ENCODE measurements at regions not wholly inside any gene's neighbourhood (a gene's known extent, or its start where the extent isn't known, plus 50 kb on each side); places are given as distances from the start of the nearest gene placed in this dataset.
"Not testable (repeated sequence)": the region's sequence is repeated elsewhere in the genome, so short reads cannot be mapped to it uniquely, and the experiment has no call there.

DNA sequence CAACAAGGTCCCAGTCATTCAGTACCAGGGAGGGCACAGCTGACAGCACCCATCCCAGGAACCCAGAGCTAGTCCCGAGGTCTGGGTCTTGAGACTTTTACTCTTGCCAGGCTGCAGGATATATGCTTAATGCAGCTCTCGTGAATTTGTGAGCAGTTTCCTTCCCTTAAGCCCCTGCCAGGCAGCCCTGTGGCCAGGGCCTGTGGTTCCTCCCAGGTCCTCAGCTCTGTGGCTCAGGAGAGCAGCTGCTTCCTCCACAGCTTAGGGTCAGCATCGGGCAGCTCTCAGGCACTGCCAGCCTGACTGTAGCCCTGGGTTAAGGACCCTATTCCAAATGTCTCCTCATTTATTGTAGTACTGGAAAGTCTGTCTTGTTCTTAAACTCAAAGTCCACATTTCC lies 1384.8 kb downstream of the RPIA start:
- H3K9me3 Mint-ChIP-seq, result peaks cover 6 to 18% of the 10 kb centered on the region in 2 donors
- ATAC-seq (replicated peaks) (no peak), DNase-seq (no peak)
- no peaks in the 10 kb centered on the region for H3K4me1 Mint-ChIP-seq (ENCODE audit: low read depth in 2 of 2)
- H3K36me3 Mint-ChIP-seq (ENCODE audit: insufficient read depth), result no peaks in the 10 kb centered on the region
- H3K4me3 Mint-ChIP-seq, result no peak overlapping the region
- no peak overlapping the region for H3K27ac Mint-ChIP-seq
- H3K27me3 Mint-ChIP-seq, result no peaks in the 10 kb centered on the region

DNA sequence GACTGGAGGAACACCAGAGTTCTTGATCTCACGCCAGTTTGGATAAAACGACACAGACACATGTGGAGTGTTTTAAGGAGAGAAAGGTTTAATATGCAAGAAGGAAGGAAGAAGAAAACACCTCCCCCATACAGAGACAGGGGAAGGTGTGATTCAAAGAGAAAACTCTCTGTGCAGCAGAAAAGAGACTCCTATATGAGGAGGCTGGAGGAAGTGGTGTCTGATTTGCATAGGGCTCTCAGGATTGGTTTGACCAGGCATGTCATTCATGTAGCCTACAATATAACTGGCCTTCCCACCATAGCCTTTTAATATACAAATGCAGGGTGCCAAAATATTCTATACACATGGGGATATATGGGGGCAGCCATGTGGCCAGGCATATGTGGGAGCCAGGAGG lies 1386.5 kb downstream of the RPIA start:
- H3K36me3 Mint-ChIP-seq (ENCODE audit: insufficient read depth), result peaks cover 3% of the 10 kb centered on the region
- DNase-seq (no peak), ATAC-seq (replicated peaks) (no peak)
- no peak overlapping the region for H3K4me3 Mint-ChIP-seq
- H3K27me3 Mint-ChIP-seq, result no peaks in the 10 kb centered on the region
- H3K27ac Mint-ChIP-seq, result no peak overlapping the region
- H3K9me3 Mint-ChIP-seq, result peaks cover 10 to 18% of the 10 kb centered on the region in 2 donors
- no peaks in the 10 kb centered on the region for H3K4me1 Mint-ChIP-seq (ENCODE audit: low read depth in 2 of 2)

DNA sequence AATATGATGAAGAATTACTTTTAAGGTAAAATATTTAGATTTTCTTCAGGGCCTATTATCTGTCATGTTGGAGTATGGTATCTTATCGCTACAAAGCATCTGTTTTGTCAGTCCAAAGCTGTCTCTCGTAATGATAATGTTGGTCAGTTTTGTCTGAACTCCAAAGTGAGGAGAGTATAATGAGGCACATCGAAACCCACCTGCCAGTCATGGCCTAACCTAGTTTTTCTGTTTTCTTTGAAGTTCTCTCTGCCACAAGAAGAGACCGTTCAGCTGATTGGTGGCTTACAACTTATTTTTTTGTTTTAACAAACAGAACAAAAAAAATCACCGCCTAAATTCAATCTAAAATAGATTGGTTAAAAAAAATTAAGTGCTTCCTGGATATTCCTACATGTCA lies 1387.9 kb downstream of the RPIA start:
- Mint-ChIP-seq H3K36me3 (ENCODE audit: insufficient read depth) (peaks cover 3% of the 10 kb centered on the region), H3K4me3 (no peak overlapping the region), H3K27ac (no peak overlapping the region), H3K9me3 (peaks cover 10 to 18% of the 10 kb centered on the region in 2 donors), H3K4me1 (ENCODE audit: low read depth in 2 of 2) (no peaks in the 10 kb centered on the region), H3K27me3 (no peaks in the 10 kb centered on the region)
- DNase-seq, result no peak
- ATAC-seq (replicated peaks), result no peak

DNA sequence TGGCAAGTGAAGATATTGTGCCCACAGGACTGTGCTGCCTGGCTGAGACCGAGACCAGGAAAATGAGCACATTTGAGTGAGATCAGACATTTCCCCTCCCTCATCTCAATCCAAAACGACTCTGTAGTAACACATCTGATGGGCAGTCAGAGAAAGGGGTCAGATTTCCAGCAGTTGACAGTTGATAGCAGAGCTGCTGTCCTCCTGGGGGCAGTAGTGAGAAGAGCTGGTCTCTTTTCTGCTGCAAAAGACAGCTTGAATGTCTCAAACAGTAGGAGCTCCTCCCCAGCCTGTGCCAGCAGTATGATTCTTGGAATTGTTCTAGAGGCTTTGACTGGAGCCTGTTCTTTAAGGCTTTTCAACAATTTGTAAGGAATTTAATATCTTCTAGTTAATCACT lies 1396.3 kb downstream of the RPIA start:
- not testable (repeated sequence) for H3K27ac Mint-ChIP-seq; ATAC-seq (replicated peaks); H3K4me3 Mint-ChIP-seq; H3K27me3 Mint-ChIP-seq; H3K4me1 Mint-ChIP-seq (ENCODE audit: low read depth in 2 of 2); H3K36me3 Mint-ChIP-seq (ENCODE audit: insufficient read depth); H3K9me3 Mint-ChIP-seq; DNase-seq

DNA sequence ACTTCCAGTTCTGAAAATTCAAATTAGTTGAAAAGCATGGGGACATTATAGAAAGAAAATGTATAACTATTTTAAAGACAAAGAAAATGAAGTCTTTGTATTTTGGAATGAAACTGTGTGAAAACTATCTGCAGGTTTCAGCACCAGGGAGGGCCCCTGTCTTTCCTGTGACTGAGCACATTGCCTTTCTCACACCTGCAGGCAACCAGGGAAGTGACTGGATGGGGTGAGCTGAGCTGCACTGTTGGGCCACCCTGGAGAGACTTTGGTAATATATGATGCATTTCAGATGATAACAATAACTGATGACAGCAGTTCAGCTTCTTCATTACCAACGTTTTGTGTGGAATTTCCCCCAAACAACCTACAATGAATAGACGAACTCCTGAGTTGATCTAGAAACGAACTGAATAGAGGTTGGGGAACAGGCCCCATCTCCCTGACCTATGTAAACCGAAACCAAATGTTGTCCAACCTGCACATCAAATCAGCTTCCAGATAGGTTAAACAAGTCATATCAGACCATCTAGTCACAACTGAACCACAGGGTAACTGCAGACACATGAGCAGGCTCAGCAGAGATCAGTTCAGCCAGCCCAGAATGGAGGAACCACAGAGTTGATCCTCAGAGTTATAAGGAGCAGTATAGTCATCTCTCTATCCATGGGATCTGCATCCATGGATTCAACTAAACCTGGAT lies 1402.2 kb downstream of the RPIA start:
- not testable (repeated sequence) for H3K4me3 Mint-ChIP-seq; DNase-seq; H3K9me3 Mint-ChIP-seq; H3K36me3 Mint-ChIP-seq (ENCODE audit: insufficient read depth); H3K27me3 Mint-ChIP-seq; H3K27ac Mint-ChIP-seq; ATAC-seq (replicated peaks); H3K4me1 Mint-ChIP-seq (ENCODE audit: low read depth in 2 of 2)

DNA sequence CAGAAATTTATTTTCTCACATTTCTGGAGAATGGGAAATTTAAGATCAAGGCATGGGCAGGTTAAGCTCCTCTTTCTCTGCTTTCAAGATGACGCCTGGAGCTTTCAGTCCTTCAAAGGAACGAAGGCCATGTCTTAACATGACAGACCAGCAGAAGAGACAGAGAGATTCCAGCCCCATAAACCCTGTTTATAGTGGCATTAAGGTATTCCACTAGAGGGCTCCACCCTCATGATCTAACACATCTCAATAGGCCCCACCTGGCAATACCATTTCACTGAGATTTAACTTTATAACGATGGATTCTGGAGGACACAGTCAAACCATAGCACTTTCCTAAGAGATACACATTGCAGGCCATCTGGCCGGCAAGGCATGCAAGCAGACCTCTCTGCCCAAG lies 1406.1 kb downstream of the RPIA start:
- H3K4me3 Mint-ChIP-seq; H3K9me3 Mint-ChIP-seq; ATAC-seq (replicated peaks); H3K27me3 Mint-ChIP-seq; H3K27ac Mint-ChIP-seq; H3K4me1 Mint-ChIP-seq (ENCODE audit: low read depth in 2 of 2); DNase-seq; H3K36me3 Mint-ChIP-seq (ENCODE audit: insufficient read depth): not testable (repeated sequence)

DNA sequence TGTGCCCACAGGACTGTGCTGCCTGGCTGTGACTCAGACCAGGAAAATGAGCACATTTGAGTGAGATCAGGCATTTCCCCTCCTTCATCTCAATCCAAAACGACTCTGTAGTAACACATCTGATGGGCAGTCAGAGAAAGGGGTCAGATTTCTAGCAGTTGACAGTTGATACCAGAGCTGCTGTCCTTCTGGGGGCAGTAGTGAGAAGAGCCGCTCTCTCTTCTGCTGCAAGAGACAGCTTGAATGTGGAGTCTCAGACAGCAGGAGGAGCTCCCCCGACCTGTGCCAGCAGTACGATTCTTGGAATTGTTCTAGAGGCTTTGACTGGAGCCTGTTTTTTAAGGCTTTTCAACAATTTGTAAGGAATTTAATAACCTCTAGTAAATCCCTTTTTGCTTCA lies 1413.7 kb downstream of the RPIA start:
- H3K27ac Mint-ChIP-seq; H3K36me3 Mint-ChIP-seq (ENCODE audit: insufficient read depth); H3K4me3 Mint-ChIP-seq; H3K27me3 Mint-ChIP-seq; DNase-seq; H3K4me1 Mint-ChIP-seq (ENCODE audit: low read depth in 2 of 2); H3K9me3 Mint-ChIP-seq; ATAC-seq (replicated peaks): not testable (repeated sequence)

DNA sequence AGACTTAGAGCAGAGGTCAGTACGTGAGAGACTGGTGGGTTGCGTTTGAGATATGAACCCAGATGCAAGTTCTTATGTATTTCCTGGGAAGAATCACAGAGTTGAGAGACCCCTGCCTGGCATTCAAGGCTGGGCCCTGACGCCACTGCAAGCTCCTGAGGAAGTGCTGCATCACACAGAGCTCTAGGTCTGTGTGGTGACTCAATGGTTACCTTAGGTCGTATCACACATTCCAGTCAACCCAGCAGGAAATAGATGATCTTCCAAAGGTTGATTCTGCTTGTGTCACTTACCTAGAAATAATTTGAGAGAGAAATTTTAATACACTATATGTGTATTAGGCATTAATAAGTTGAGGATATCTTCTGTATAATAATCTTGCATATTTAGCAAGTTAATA lies 1431.9 kb downstream of the RPIA start:
- not testable (repeated sequence) for H3K9me3 Mint-ChIP-seq; DNase-seq; H3K36me3 Mint-ChIP-seq (ENCODE audit: insufficient read depth); ATAC-seq (replicated peaks); H3K4me3 Mint-ChIP-seq; H3K27ac Mint-ChIP-seq; H3K27me3 Mint-ChIP-seq; H3K4me1 Mint-ChIP-seq (ENCODE audit: low read depth in 2 of 2)

DNA sequence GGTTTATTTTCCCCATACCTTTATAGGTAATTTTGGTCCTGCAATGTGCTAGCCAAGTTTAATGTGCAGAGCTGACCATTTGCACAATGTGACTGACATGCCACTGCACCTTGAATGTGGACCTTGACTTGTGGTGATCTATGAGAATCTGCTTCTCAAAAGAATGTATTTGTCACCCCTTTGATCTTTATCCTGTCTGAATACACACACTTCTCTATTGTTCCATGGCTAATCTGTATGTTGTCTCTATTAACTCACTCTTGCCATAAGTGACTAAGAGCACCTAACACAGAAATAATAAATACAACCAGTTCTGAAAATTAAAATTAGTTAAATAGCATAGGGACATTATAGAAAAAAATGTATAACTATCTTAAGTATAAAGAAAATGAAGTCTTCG lies 1447.6 kb downstream of the RPIA start:
- not testable (repeated sequence) for DNase-seq; ATAC-seq (replicated peaks); H3K9me3 Mint-ChIP-seq; H3K27ac Mint-ChIP-seq; H3K27me3 Mint-ChIP-seq; H3K4me3 Mint-ChIP-seq; H3K4me1 Mint-ChIP-seq (ENCODE audit: low read depth in 2 of 2); H3K36me3 Mint-ChIP-seq (ENCODE audit: insufficient read depth)

DNA sequence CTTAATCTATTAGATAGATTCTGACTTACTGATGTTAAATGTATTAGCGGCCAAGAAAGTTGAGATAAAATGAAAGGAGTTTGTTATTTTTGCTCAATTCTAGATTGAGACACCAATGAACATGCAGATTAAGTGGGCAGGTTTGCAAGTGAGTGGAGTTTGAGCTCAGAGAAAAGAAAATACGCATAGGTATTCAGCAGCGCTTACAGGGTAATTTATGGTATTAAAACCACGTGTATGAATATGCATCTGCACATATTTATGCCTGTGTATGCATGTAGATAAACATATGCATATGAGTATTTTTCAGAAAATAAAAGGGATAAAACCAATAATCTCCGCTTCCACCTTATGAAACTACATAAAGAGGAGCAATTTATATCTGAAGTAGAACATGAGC lies 1450.1 kb downstream of the RPIA start:
- ATAC-seq (replicated peaks); DNase-seq; H3K36me3 Mint-ChIP-seq (ENCODE audit: insufficient read depth); H3K27ac Mint-ChIP-seq; H3K27me3 Mint-ChIP-seq; H3K4me3 Mint-ChIP-seq; H3K4me1 Mint-ChIP-seq (ENCODE audit: low read depth in 2 of 2): not testable (repeated sequence)
- H3K9me3 Mint-ChIP-seq, result peaks cover 4 to 14% of the 10 kb centered on the region in 2 donors

DNA sequence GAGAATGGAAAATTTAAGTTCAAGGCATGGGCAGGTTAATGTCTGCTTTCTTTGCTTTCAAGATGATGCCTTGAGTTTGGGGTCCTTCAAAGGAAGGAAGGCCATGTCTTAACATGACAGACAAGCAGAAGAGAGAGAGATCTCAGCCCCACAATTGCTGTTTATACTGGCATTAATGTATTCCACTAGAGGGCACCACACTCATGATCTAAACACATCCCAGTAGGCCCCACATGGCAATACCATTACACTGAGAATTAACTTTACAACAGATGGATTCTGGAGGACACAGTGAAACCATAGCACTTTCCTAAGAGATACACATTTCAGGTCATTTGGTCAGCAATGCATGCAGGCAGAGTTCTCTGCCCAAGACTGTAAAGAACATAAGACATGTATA lies 1460.3 kb downstream of the RPIA start:
- not testable (repeated sequence) for DNase-seq; H3K9me3 Mint-ChIP-seq; H3K4me3 Mint-ChIP-seq; H3K4me1 Mint-ChIP-seq (ENCODE audit: low read depth in 2 of 2); H3K27ac Mint-ChIP-seq; ATAC-seq (replicated peaks); H3K27me3 Mint-ChIP-seq; H3K36me3 Mint-ChIP-seq (ENCODE audit: insufficient read depth)

DNA sequence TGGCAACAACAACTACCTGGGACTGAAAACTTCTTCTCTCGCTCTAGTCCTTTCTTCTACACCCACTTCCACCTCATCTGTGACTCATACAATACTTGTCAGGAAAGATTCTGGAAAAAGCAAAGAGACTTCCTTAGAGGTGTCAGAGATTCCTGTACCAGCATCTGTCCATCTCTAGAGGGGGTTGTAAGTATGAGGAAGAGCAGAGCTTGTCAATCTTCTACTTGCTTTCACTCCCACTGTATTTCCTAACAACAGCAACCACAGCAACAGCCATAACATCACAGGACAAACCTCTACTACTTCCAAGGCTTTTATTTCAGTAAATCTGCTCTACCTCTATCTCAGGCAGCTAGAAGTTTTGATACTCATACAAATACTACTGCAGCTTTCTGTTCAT lies 1479.5 kb downstream of the RPIA start:
- not testable (repeated sequence) for ATAC-seq (replicated peaks); H3K36me3 Mint-ChIP-seq (ENCODE audit: insufficient read depth); H3K9me3 Mint-ChIP-seq; H3K4me3 Mint-ChIP-seq; H3K4me1 Mint-ChIP-seq (ENCODE audit: low read depth in 2 of 2); H3K27ac Mint-ChIP-seq; DNase-seq; H3K27me3 Mint-ChIP-seq

DNA sequence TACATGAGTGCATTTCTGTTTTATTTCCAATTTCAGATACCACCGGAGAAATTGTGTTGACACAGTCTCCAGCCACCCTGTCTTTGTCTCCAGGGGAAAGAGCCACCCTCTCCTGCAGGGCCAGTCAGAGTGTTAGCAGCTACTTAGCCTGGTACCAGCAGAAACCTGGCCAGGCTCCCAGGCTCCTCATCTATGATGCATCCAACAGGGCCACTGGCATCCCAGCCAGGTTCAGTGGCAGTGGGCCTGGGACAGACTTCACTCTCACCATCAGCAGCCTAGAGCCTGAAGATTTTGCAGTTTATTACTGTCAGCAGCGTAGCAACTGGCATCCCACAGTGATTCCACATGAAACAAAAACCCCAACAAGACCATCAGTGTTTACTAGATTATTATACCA lies 1481.6 kb downstream of the RPIA start:
- not testable (repeated sequence) for H3K4me1 Mint-ChIP-seq (ENCODE audit: low read depth in 2 of 2); DNase-seq; H3K27ac Mint-ChIP-seq; H3K36me3 Mint-ChIP-seq (ENCODE audit: insufficient read depth); H3K9me3 Mint-ChIP-seq; H3K4me3 Mint-ChIP-seq; H3K27me3 Mint-ChIP-seq; ATAC-seq (replicated peaks)

DNA sequence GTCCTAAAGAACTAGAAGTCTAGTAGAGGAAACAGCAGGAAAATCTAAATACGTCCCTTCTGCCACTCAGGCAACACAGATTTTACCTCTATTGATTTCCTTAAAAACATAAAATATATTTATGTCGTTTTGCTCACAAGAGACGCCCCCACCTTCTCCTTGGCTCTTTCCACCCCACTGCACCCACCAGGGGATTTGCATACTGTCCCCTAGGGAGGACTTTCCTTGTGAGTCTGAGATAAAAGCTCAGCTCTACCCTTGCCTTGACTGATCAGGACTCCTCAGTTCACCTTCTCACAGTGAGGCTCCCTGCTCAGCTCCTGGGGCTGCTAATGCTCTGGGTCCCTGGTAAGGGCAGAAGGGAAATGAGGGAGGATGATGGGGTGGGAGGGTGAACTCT lies 1488.1 kb downstream of the RPIA start:
- not testable (repeated sequence) for DNase-seq; H3K4me3 Mint-ChIP-seq; H3K9me3 Mint-ChIP-seq; ATAC-seq (replicated peaks); H3K36me3 Mint-ChIP-seq (ENCODE audit: insufficient read depth); H3K27ac Mint-ChIP-seq; H3K27me3 Mint-ChIP-seq; H3K4me1 Mint-ChIP-seq (ENCODE audit: low read depth in 2 of 2)

Measured in effector memory CD8-positive, alpha-beta T cell (primary cell).